Stimulated activated naive CD8-positive, alpha-beta T cell treated with anti-CD3 and anti-CD28 coated beads, Interleukin-15, Interleukin-2, amounts not matched to agents 100 ng/mL and 50 ng/mL, for 24 hours (primary cell): ENCODE measurements at regions not wholly inside any gene's neighbourhood (a gene's known extent, or its start where the extent isn't known, plus 50 kb on each side); places are given as distances from the start of the nearest gene placed in this dataset.

Source experiments
- H3K27ac Mint-ChIP-seq: one replicate; pipeline ENCODE4 v1.8.0; 2021; ENCODE audit warnings: mild to moderate bottlenecking, mixed read lengths
- H3K27me3 Mint-ChIP-seq: one replicate; pipeline ENCODE4 v1.8.0; 2021; ENCODE audit warnings: mixed read lengths
- H3K36me3 Mint-ChIP-seq: one replicate; pipeline ENCODE4 v1.8.0; 2021; ENCODE audit warnings: low read depth, mixed read lengths
- H3K4me1 Mint-ChIP-seq: one replicate; pipeline ENCODE4 v1.8.0; 2021; ENCODE audit warnings: low read depth, mixed read lengths
- H3K4me3 Mint-ChIP-seq: one replicate; pipeline ENCODE4 v1.8.0; 2021; ENCODE audit warnings: mild to moderate bottlenecking, mixed read lengths
- H3K9me3 Mint-ChIP-seq: one replicate; pipeline ENCODE4 v1.8.0; 2021; ENCODE audit warnings: mixed read lengths

GRCh38 chr2:158049129-158049855 is 52.4 kb upstream of the UPP2 start:
- Mint-ChIP-seq H3K4me3 (no peak overlapping the region), H3K9me3 (no peaks in the 10 kb centered on the region), H3K4me1 (no peaks in the 10 kb centered on the region), H3K27me3 (no peaks in the 10 kb centered on the region), H3K36me3 (no peaks in the 10 kb centered on the region), H3K27ac (no peak overlapping the region)

GRCh38 chr2:158048327-158048726 is 53.3 kb upstream of the UPP2 start:
- Mint-ChIP-seq H3K27me3 (no peaks in the 10 kb centered on the region), H3K4me3 (no peak overlapping the region), H3K36me3 (no peaks in the 10 kb centered on the region), H3K27ac (no peak overlapping the region), H3K4me1 (no peaks in the 10 kb centered on the region), H3K9me3 (no peaks in the 10 kb centered on the region)

GRCh38 chr2:158047156-158047611 is 54.5 kb upstream of the UPP2 start:
- H3K4me1 Mint-ChIP-seq = no peaks in the 10 kb centered on the region
- no peaks in the 10 kb centered on the region for H3K36me3 Mint-ChIP-seq
- no peaks in the 10 kb centered on the region for H3K9me3 Mint-ChIP-seq
- no peak overlapping the region for H3K4me3 Mint-ChIP-seq
- no peak overlapping the region for H3K27ac Mint-ChIP-seq
- no peaks in the 10 kb centered on the region for H3K27me3 Mint-ChIP-seq

- no peaks in the 10 kb centered on the region for H3K9me3 Mint-ChIP-seq
- no peaks in the 10 kb centered on the region for H3K4me1 Mint-ChIP-seq
- no peak overlapping the region for H3K27ac Mint-ChIP-seq
- no peaks in the 10 kb centered on the region for H3K27me3 Mint-ChIP-seq
- no peak overlapping the region for H3K4me3 Mint-ChIP-seq
- no peaks in the 10 kb centered on the region for H3K36me3 Mint-ChIP-seq
Observed at GRCh38 chr2:158046121-158046880, 55.4 kb upstream of the UPP2 start.

- H3K27ac Mint-ChIP-seq = no peak overlapping the region
- H3K9me3 Mint-ChIP-seq = no peaks in the 10 kb centered on the region
- H3K36me3 Mint-ChIP-seq = no peaks in the 10 kb centered on the region
- no peak overlapping the region for H3K4me3 Mint-ChIP-seq
- H3K4me1 Mint-ChIP-seq = no peaks in the 10 kb centered on the region
- no peaks in the 10 kb centered on the region for H3K27me3 Mint-ChIP-seq
Observed at GRCh38 chr2:158045362-158045761, 56.3 kb upstream of the UPP2 start.

- no peaks in the 10 kb centered on the region for H3K36me3 Mint-ChIP-seq
- H3K27me3 Mint-ChIP-seq = no peaks in the 10 kb centered on the region
- H3K4me3 Mint-ChIP-seq = no peak overlapping the region
- no peak overlapping the region for H3K27ac Mint-ChIP-seq
- no peaks in the 10 kb centered on the region for H3K4me1 Mint-ChIP-seq
- no peaks in the 10 kb centered on the region for H3K9me3 Mint-ChIP-seq
Observed at GRCh38 chr2:158043181-158043948, 58.3 kb upstream of the UPP2 start.

GRCh38 chr2:158042666-158043065 is 59.0 kb upstream of the UPP2 start:
- Mint-ChIP-seq H3K9me3 (no peaks in the 10 kb centered on the region), H3K4me1 (no peaks in the 10 kb centered on the region), H3K27ac (no peak overlapping the region), H3K36me3 (no peaks in the 10 kb centered on the region), H3K4me3 (no peak overlapping the region), H3K27me3 (no peaks in the 10 kb centered on the region)

GRCh38 chr2:158042245-158042644 is 59.4 kb upstream of the UPP2 start:
- Mint-ChIP-seq H3K27ac (no peak overlapping the region), H3K9me3 (no peaks in the 10 kb centered on the region), H3K27me3 (no peaks in the 10 kb centered on the region), H3K4me1 (no peaks in the 10 kb centered on the region), H3K4me3 (no peak overlapping the region), H3K36me3 (no peaks in the 10 kb centered on the region)

GRCh38 chr2:158041400-158041799 is 60.3 kb upstream of the UPP2 start:
- H3K27me3 Mint-ChIP-seq = no peaks in the 10 kb centered on the region
- H3K27ac Mint-ChIP-seq = no peak overlapping the region
- no peaks in the 10 kb centered on the region for H3K4me1 Mint-ChIP-seq
- no peaks in the 10 kb centered on the region for H3K9me3 Mint-ChIP-seq
- no peak overlapping the region for H3K4me3 Mint-ChIP-seq
- H3K36me3 Mint-ChIP-seq = no peaks in the 10 kb centered on the region

- no peaks in the 10 kb centered on the region for H3K9me3 Mint-ChIP-seq
- peaks cover 11% of the 10 kb centered on the region for H3K27me3 Mint-ChIP-seq
- no peaks in the 10 kb centered on the region for H3K36me3 Mint-ChIP-seq
- H3K4me3 Mint-ChIP-seq = no peak overlapping the region
- H3K27ac Mint-ChIP-seq = no peak overlapping the region
- no peaks in the 10 kb centered on the region for H3K4me1 Mint-ChIP-seq
Observed at GRCh38 chr2:158038901-158039300, 62.8 kb upstream of the UPP2 start.

- Mint-ChIP-seq H3K4me1 (no peaks in the 10 kb centered on the region), H3K36me3 (no peaks in the 10 kb centered on the region), H3K9me3 (no peaks in the 10 kb centered on the region), H3K27ac (no peak overlapping the region), H3K4me3 (no peak overlapping the region), H3K27me3 (peaks cover 11% of the 10 kb centered on the region)
Observed at GRCh38 chr2:158034198-158034866, 67.3 kb upstream of the UPP2 start.

- Mint-ChIP-seq H3K27ac (no peak overlapping the region), H3K4me1 (no peaks in the 10 kb centered on the region), H3K36me3 (no peaks in the 10 kb centered on the region), H3K27me3 (peaks cover 11% of the 10 kb centered on the region), H3K9me3 (no peaks in the 10 kb centered on the region), H3K4me3 (no peak overlapping the region)
Observed at GRCh38 chr2:158031371-158031770, 70.3 kb upstream of the UPP2 start.

- Mint-ChIP-seq H3K4me1 (no peaks in the 10 kb centered on the region), H3K36me3 (no peaks in the 10 kb centered on the region), H3K27ac (no peak overlapping the region), H3K9me3 (no peaks in the 10 kb centered on the region), H3K4me3 (no peak overlapping the region), H3K27me3 (no peaks in the 10 kb centered on the region)
Observed at GRCh38 chr2:158025255-158025996, 76.2 kb upstream of the UPP2 start.

- Mint-ChIP-seq H3K27me3 (no peaks in the 10 kb centered on the region), H3K36me3 (no peaks in the 10 kb centered on the region), H3K27ac (no peak overlapping the region), H3K9me3 (no peaks in the 10 kb centered on the region), H3K4me3 (no peak overlapping the region), H3K4me1 (no peaks in the 10 kb centered on the region)
Observed at GRCh38 chr2:158024288-158024898, 77.3 kb upstream of the UPP2 start.
